HUES48 (cell line): ENCODE measurements at regions not wholly inside any gene's neighbourhood (a gene's known extent, or its start where the extent isn't known, plus 50 kb on each side); places are given as distances from the start of the nearest gene placed in this dataset.
"Not testable (repeated sequence)": the region's sequence is repeated elsewhere in the genome, so short reads cannot be mapped to it uniquely, and the experiment has no call there.

ENCODE experiments used
- H3K27ac ChIP-seq: one replicate; pipeline ENCODE4 v1.7.0; 2013; ENCODE audit warnings: low read depth, low read length, inconsistent platforms
- H3K27me3 ChIP-seq: 2 replicates; pipeline ENCODE4 v1.6.1; 2013; ENCODE audit warnings: mild to moderate bottlenecking, low read length; ENCODE audit not compliant: control insufficient read depth, insufficient read depth
- H3K36me3 ChIP-seq: 2 replicates; pipeline ENCODE4 v1.6.1; 2013; ENCODE audit warnings: low read length; ENCODE audit not compliant: control insufficient read depth, insufficient read depth
- H3K4me1 ChIP-seq: 2 replicates; pipeline ENCODE4 v1.6.1; 2013; ENCODE audit warnings: mild to moderate bottlenecking, low read length; ENCODE audit not compliant: control insufficient read depth, insufficient read depth
- H3K4me3 ChIP-seq: 2 replicates; pipeline ENCODE4 v1.5.1; 2013; ENCODE audit warnings: mild to moderate bottlenecking, low read depth, low read length
- H3K9ac ChIP-seq: 2 replicates; pipeline ENCODE4 v1.6.1; 2013; ENCODE audit warnings: mild to moderate bottlenecking, low read depth, low read length, moderate library complexity
- H3K9me3 ChIP-seq: 2 replicates; pipeline ENCODE4 v1.6.1; 2013; ENCODE audit warnings: low read length; ENCODE audit not compliant: control insufficient read depth, insufficient read depth

- H3K36me3 ChIP-seq: no peaks in the 10 kb centered on the region
- no peaks in the 10 kb centered on the region for H3K9me3 ChIP-seq
- H3K27me3 ChIP-seq: no peaks in the 10 kb centered on the region
- H3K4me3 ChIP-seq: no peak overlapping the region
- no peak overlapping the region for H3K9ac ChIP-seq
- peaks cover 1% of the 10 kb centered on the region; the same call in 1 of the 2 replicates for H3K4me1 ChIP-seq
- H3K27ac ChIP-seq: no peak overlapping the region
These were observed 179.1 kb downstream of the FASLG start for GRCh38 chr1:172837816-172838679.

GRCh38 chr1:172838680-172839313, 179.9 kb downstream of the FASLG start:
- no peaks in the 10 kb centered on the region for H3K36me3 ChIP-seq
- peaks cover 7% of the 10 kb centered on the region; the same call in 1 of the 2 replicates for H3K4me1 ChIP-seq
- H3K4me3 ChIP-seq: no peak overlapping the region
- no peaks in the 10 kb centered on the region for H3K9me3 ChIP-seq
- H3K9ac ChIP-seq: no peak overlapping the region
- H3K27ac ChIP-seq: no peak overlapping the region
- no peaks in the 10 kb centered on the region for H3K27me3 ChIP-seq

GRCh38 chr1:172839639-172840038, 180.7 kb downstream of the FASLG start:
- H3K9me3 ChIP-seq, H3K27me3 ChIP-seq, H3K9ac ChIP-seq, H3K36me3 ChIP-seq, H3K4me1 ChIP-seq, H3K4me3 ChIP-seq, H3K27ac ChIP-seq: not testable (repeated sequence)

- Histone ChIP-seq H3K4me1 (peaks cover 7% of the 10 kb centered on the region; the same call in 1 of the 2 replicates), H3K9me3 (no peaks in the 10 kb centered on the region), H3K9ac (no peak overlapping the region), H3K4me3 (no peak overlapping the region), H3K36me3 (no peaks in the 10 kb centered on the region), H3K27me3 (no peaks in the 10 kb centered on the region), H3K27ac (no peak overlapping the region)
These were observed 184.5 kb downstream of the FASLG start for GRCh38 chr1:172843444-172843843.

- Histone ChIP-seq H3K9ac (no peak overlapping the region), H3K27ac (no peak overlapping the region), H3K4me1 (peaks cover 7% of the 10 kb centered on the region; the same call in 1 of the 2 replicates)
These were observed 186.5 kb downstream of the FASLG start for GRCh38 chr1:172845371-172845770.

GRCh38 chr1:172845865-172846264, 187.0 kb downstream of the FASLG start:
- Histone ChIP-seq H3K27ac (no peak overlapping the region), H3K27me3 (no peaks in the 10 kb centered on the region), H3K36me3 (no peaks in the 10 kb centered on the region), H3K4me3 (no peak overlapping the region), H3K9me3 (no peaks in the 10 kb centered on the region), H3K9ac (no peak overlapping the region), H3K4me1 (peaks cover 7% of the 10 kb centered on the region; the same call in 1 of the 2 replicates)

More at GRCh38 chr1:172845371-172845770, 186.5 kb downstream of the FASLG start:
- no peak overlapping the region for H3K4me3 ChIP-seq
- H3K27me3 ChIP-seq: no peaks in the 10 kb centered on the region
- no peaks in the 10 kb centered on the region for H3K9me3 ChIP-seq
- H3K36me3 ChIP-seq: no peaks in the 10 kb centered on the region

- not testable (repeated sequence) for H3K27me3 ChIP-seq, H3K4me3 ChIP-seq, H3K4me1 ChIP-seq, H3K9me3 ChIP-seq, H3K27ac ChIP-seq, H3K9ac ChIP-seq, H3K36me3 ChIP-seq
These were observed 188.9 kb downstream of the FASLG start for GRCh38 chr1:172847814-172848213.

- Histone ChIP-seq H3K4me3 (no peak overlapping the region), H3K9me3 (no peaks in the 10 kb centered on the region), H3K4me1 (no peaks in the 10 kb centered on the region), H3K27ac (no peak overlapping the region), H3K36me3 (no peaks in the 10 kb centered on the region), H3K9ac (no peak overlapping the region), H3K27me3 (no peaks in the 10 kb centered on the region)
These were observed 190.8 kb downstream of the FASLG start for GRCh38 chr1:172849653-172850052.

GRCh38 chr1:172851077-172851476, 192.2 kb downstream of the FASLG start:
- Histone ChIP-seq H3K36me3 (no peaks in the 10 kb centered on the region), H3K27ac (no peak overlapping the region), H3K4me3 (no peak overlapping the region), H3K9ac (no peak overlapping the region), H3K4me1 (no peaks in the 10 kb centered on the region), H3K9me3 (no peaks in the 10 kb centered on the region), H3K27me3 (no peaks in the 10 kb centered on the region)

GRCh38 chr1:172851856-172852255, 193.0 kb downstream of the FASLG start:
- H3K27ac ChIP-seq: no peak overlapping the region
- H3K9ac ChIP-seq: no peak overlapping the region
- H3K4me3 ChIP-seq: no peak overlapping the region
- no peaks in the 10 kb centered on the region for H3K27me3 ChIP-seq
- H3K36me3 ChIP-seq: no peaks in the 10 kb centered on the region
- H3K4me1 ChIP-seq: no peaks in the 10 kb centered on the region
- H3K9me3 ChIP-seq: no peaks in the 10 kb centered on the region

- not testable (repeated sequence) for H3K4me1 ChIP-seq, H3K27ac ChIP-seq, H3K4me3 ChIP-seq, H3K36me3 ChIP-seq, H3K27me3 ChIP-seq, H3K9me3 ChIP-seq, H3K9ac ChIP-seq
These were observed 194.8 kb downstream of the TNFSF18 start for GRCh38 chr1:172855983-172856382.
